Uterus (tissue), 2 donors: ENCODE measurements at regions not wholly inside any gene's neighbourhood (a gene's known extent, or its start where the extent isn't known, plus 50 kb on each side); places are given as distances from the start of the nearest gene placed in this dataset.

Source experiments
- POLR2A ChIP-seq, 2 donors: fragments of 450-650 bp; IDR thresholded peaks; one replicate each; pipeline ENCODE4 v1.6.1; 2016; ENCODE audit warnings: antibody characterized with exemption in 2 of 2, mild to moderate bottlenecking in 1 of 2, moderate library complexity in 1 of 2
- TF ChIP-seq, protein P1 (sequence below), 4 experiments: fragments of 200-600 bp in 2 of 4; fragments of 450-650 bp in 2 of 4; sonication (generic) in 2 of 4; IDR thresholded peaks; one replicate each; pipeline ENCODE4 v1.5.1; 2016 to 2019; ENCODE audit warnings: antibody characterized with exemption in 4 of 4, mild to moderate bottlenecking in 2 of 4, moderate library complexity in 1 of 4

DNA sequence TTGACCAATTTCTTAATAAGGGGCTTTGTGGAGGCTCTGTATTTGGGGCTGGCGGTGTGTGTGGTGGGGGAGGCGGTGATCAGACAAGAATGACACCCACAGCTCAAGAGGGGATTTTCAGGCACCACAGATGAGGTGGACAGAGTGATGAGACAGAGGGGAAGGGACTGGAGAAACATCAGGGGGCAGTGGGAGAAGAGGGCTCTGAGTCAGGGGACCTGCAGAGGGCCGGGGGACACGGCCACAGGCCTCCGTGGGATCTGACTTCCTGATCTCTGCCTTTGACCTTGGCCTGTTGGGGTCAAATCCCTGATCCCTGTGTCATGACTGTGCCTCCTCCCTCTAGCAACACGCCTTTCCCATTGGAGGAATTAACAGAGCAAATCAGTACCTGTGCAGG lies 197.7 kb downstream of the C9orf50 start:
- TF ChIP-seq, protein P1, sequence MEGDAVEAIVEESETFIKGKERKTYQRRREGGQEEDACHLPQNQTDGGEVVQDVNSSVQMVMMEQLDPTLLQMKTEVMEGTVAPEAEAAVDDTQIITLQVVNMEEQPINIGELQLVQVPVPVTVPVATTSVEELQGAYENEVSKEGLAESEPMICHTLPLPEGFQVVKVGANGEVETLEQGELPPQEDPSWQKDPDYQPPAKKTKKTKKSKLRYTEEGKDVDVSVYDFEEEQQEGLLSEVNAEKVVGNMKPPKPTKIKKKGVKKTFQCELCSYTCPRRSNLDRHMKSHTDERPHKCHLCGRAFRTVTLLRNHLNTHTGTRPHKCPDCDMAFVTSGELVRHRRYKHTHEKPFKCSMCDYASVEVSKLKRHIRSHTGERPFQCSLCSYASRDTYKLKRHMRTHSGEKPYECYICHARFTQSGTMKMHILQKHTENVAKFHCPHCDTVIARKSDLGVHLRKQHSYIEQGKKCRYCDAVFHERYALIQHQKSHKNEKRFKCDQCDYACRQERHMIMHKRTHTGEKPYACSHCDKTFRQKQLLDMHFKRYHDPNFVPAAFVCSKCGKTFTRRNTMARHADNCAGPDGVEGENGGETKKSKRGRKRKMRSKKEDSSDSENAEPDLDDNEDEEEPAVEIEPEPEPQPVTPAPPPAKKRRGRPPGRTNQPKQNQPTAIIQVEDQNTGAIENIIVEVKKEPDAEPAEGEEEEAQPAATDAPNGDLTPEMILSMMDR (IDR thresholded peaks at IDR 0.05), result no peak
- no peak for TF ChIP-seq POLR2A (IDR thresholded peaks at IDR 0.05)
